Medulla oblongata (tissue), 1 donor: ENCODE measurements at regions not wholly inside any gene's neighbourhood (a gene's known extent, or its start where the extent isn't known, plus 50 kb on each side); places are given as distances from the start of the nearest gene placed in this dataset.
A peak's percentile ranks its signal among the peaks of the same experiment; 100 is the strongest.

Experiments used
- DNase-seq: peaks from one replicate; pipeline ENCODE4 v3.0.0-alpha.2; 2015; ENCODE audit errors: extremely low spot score

GRCh38 chr10:123526356-123527064 is 139.6 kb upstream of the GPR26 start:
- DNase-seq = no peak

- DNase-seq = no peak
These were observed 139.0 kb upstream of the GPR26 start for GRCh38 chr10:123527151-123527550.

- DNase-seq = no peak
These were observed 136.9 kb upstream of the GPR26 start for GRCh38 chr10:123529146-123529760.

GRCh38 chr10:123530166-123530870 is 135.8 kb upstream of the GPR26 start:
- DNase-seq = peak; percentile 52

DNA sequence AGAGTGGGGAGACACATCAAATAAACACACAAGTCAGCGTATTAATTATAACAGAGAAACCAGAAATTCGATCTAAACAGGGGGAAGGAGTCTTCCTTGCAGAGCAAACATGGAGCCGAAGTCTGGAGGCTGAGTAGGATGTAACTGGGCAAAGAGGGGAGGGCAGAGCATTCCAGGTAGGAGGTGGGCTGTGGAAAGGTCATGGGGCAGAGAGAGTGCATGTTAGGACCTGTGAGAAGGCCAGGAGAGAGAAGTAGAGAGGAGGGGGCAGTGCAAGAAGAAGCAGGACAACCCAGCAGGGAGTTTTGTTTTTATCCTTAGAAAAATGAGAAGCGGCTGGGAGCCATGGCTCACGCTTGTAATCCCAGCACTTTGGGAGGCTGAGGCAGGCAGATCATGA is 130.8 kb upstream of the GPR26 start:
- DNase-seq = no peak

DNA sequence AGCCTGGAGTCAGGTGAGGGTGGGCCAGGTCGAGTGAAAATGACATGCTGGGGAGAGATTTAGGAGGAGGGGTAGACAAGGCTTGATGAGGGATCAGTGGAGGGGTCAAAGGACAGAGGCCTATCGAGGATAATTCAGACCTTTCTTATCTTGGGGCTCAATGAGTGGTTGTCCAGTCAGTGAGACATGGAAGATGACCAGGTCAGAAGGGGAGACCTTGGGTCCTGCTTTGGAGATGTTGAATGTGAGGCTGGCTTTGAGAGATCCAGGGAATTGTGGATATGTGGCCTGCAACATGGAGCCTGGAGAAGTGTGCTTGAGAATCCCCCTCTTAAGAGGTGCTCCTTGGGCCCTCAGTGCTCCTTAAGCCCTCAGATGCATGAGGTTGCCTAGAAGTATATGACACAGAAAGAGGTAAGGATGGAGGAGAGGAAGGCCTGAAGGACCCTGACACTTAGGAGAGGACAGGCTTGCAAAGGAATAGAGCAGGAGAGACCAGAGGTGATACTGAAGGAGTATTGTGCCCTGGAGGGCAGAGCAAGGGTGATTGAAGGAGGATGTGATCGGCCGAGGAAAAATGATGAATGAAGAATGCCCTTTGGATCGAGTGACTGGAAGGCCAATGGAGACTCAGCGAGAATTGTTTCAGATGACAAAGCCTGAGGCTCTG is 129.8 kb upstream of the GPR26 start:
- no peak for DNase-seq

DNA sequence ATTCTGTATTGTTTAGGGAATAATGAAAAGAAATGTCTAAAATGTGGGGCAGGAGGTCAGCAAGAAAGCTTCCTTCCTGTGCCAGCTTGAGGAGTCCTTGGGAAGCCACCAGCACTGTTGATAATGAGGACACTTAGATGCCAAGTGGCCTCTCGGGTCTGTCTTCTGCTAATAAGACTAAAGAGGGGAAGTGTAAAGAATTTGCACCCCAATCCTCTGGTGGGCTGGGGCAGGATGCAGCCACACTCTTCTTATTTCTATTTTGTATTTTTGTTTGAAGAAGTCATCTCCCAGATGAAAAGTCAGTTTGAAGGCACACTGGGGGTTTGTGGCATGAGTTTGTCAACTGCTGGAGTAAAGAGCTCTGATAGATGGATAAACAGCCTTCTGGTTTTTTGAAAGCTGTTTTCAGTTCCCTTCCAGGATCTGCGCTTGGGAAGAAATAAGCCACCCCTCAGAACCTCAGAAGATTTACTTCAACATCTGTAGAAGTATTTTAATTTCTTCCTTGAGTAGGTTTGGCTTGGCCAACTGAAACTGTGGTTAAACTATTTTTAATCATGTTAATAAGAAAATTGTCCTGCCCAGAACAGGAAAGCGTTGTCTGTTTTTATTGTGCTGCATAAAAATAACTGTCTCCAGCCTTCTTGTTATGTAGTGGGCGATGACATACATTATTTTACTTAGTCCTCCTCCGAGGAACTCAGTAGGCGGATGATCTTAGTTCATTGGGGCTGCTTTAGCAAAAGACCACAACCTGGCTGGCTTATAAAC is 128.8 kb upstream of the GPR26 start:
- no peak for DNase-seq

- DNase-seq = no peak
These were observed 127.5 kb upstream of the GPR26 start for GRCh38 chr10:123538401-123539320.

GRCh38 chr10:123544986-123545385 is 121.2 kb upstream of the GPR26 start:
- no peak for DNase-seq

GRCh38 chr10:123548770-123549169 is 117.4 kb upstream of the GPR26 start:
- no peak for DNase-seq

GRCh38 chr10:123549761-123550454 is 116.2 kb upstream of the GPR26 start:
- no peak for DNase-seq

GRCh38 chr10:123550675-123551096 is 115.5 kb upstream of the GPR26 start:
- DNase-seq = no peak

GRCh38 chr10:123551259-123551658 is 114.9 kb upstream of the GPR26 start:
- DNase-seq = no peak

GRCh38 chr10:123552760-123553554 is 113.2 kb upstream of the GPR26 start:
- no peak for DNase-seq

DNA sequence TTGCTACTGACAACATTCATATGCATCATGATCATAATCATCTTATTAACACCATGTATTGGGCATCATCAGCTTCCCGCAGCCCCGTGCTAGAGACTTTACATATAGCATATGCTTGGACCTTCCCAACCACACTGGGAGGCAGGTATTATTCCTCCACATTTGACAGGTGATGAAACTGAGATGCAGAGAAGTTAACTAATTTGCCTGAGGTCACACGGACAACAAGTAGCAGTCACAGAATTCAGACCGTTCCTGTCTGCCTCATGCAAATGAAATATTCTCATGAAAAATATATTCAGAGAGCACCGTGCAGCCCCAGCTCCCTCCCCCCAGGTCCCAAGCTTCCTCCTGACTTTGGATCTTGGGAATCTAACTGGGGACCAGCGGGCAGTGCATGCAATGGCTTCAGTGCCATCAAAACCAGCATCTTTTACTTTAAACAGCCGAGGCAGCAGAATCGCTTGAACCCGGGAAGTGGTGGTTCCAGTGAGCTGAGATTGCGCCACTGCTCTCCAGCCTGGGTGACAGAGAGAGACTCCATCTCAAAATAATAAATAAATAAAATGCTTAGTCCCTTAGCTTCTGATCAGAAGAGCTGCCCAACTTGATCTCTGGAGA is 112.2 kb upstream of the GPR26 start:
- DNase-seq = no peak

- DNase-seq = peak; percentile 13
These were observed 111.5 kb upstream of the GPR26 start for GRCh38 chr10:123554656-123555055.

DNA sequence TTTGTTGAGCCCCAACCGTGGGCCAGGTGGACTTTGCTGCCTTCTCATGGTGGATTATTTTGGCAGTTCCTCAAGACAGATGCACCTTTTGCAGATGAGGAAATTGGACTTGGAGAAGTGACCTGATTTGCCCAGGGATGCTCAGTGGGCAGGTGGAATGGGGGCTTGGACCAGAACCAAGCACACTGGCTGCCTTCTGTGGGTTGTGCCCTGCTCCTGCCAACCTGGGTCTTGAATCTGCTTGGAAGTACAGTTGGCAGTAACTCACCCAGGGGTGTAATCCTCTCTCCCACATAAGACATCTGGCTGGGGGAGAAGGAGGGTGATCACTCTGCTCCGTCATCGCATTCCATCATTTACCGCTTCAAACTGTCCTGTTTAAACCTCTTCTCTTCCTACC is 110.5 kb upstream of the GPR26 start:
- DNase-seq = no peak

GRCh38 chr10:123556049-123556448 is 110.1 kb upstream of the GPR26 start:
- no peak for DNase-seq

DNA sequence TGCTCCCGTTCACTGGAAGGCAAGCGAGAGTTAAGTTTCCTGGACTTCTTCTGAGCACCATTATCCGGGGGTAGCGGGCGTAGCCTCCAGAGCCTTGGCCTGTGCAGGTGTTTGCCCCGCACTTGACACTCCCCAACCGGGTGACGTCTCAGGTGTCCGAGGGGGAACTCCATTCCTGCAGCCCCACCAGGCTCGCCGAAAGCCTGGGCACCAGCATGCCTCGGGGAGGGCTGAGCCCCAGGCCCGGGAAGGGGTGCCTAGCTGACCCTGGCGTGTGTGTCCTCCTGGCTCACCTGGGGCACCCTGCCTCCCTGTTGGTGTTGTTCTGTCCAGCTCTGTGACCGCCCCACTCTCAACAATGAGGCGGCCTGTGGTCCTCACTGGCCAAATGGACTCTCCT is 109.4 kb upstream of the GPR26 start:
- no peak for DNase-seq
